GM06990 (cell line): ENCODE measurements at regions not wholly inside any gene's neighbourhood (a gene's known extent, or its start where the extent isn't known, plus 50 kb on each side); places are given as distances from the start of the nearest gene placed in this dataset.

Source experiments
- DNase-seq: peaks from one replicate; pipeline ENCODE4 v3.0.0-alpha.2; 2011; ENCODE audit not compliant: insufficient read length; ENCODE audit errors: extremely low read depth
- H3K27me3 ChIP-seq: replicated peaks from 2 replicates; pipeline ENCODE4 v1.6.0; 2011; ENCODE audit warnings: low read length; ENCODE audit not compliant: control insufficient read depth, insufficient read depth
- H3K36me3 ChIP-seq: 2 replicates; pipeline ENCODE4 v1.5.1; 2011; ENCODE audit warnings: low read length; ENCODE audit not compliant: control insufficient read depth, insufficient read depth
- H3K4me3 ChIP-seq: replicated peaks from 2 replicates; pipeline ENCODE4 v1.5.1; 2011; ENCODE audit warnings: low read depth, mild to moderate bottlenecking, control low read depth, low read length
- TF ChIP-seq, protein P1 (sequence below): IDR thresholded peaks from 2 replicates; pipeline ENCODE4 v1.5.1; 2011; ENCODE audit warnings: low read length, control low read depth, mild to moderate bottlenecking, inconsistent platforms; ENCODE audit not compliant: insufficient read depth, poor library complexity, severe bottlenecking

DNA sequence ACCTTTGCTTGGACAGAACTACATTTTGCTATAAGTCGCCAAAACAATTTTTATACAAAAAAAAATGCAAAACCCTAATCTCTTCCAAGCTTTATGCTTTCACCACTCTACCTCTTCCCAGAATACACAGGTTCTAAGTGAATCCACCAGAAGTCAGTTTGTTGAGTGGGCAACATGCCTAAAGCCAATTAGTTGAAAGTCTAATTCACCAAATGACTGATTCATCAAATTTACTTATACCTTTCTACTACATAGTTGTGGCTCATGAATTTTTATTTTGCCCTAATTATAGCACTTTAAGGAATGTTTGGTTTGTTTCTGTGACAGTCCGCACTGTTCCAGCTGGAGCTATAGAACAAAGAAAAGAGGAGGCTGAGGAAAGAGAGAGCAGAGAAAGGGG lies 265.9 kb upstream of the TGFBR2 start:
- Histone ChIP-seq H3K36me3 (no peaks in the 10 kb centered on the region), H3K27me3 (no peaks in the 10 kb centered on the region), H3K4me3 (no peak overlapping the region)
- DNase-seq = no peak
- TF ChIP-seq, protein P1, sequence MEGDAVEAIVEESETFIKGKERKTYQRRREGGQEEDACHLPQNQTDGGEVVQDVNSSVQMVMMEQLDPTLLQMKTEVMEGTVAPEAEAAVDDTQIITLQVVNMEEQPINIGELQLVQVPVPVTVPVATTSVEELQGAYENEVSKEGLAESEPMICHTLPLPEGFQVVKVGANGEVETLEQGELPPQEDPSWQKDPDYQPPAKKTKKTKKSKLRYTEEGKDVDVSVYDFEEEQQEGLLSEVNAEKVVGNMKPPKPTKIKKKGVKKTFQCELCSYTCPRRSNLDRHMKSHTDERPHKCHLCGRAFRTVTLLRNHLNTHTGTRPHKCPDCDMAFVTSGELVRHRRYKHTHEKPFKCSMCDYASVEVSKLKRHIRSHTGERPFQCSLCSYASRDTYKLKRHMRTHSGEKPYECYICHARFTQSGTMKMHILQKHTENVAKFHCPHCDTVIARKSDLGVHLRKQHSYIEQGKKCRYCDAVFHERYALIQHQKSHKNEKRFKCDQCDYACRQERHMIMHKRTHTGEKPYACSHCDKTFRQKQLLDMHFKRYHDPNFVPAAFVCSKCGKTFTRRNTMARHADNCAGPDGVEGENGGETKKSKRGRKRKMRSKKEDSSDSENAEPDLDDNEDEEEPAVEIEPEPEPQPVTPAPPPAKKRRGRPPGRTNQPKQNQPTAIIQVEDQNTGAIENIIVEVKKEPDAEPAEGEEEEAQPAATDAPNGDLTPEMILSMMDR = no peak

DNA sequence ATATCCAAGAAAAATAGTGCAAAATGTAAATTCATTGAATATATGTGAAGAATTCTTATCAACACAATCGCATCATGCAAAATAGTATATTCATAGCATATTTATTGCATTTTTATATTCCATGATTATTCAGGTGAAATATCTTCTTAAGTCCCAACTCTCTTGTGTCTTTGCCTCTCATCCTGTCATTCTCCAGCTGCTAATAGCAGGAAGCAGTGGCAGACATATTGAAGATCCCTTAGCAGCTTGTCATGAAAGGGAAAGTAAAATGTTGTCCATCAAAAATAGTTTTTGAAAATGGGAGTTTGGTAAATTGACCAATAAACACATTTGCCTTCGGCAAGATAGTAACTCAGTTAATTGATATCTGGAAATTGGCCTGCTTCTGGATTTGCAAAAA lies 265.3 kb upstream of the TGFBR2 start:
- TF ChIP-seq, protein P1 = no peak
- Histone ChIP-seq H3K36me3 (no peaks in the 10 kb centered on the region), H3K27me3 (no peaks in the 10 kb centered on the region), H3K4me3 (no peak overlapping the region)
- DNase-seq = no peak

DNA sequence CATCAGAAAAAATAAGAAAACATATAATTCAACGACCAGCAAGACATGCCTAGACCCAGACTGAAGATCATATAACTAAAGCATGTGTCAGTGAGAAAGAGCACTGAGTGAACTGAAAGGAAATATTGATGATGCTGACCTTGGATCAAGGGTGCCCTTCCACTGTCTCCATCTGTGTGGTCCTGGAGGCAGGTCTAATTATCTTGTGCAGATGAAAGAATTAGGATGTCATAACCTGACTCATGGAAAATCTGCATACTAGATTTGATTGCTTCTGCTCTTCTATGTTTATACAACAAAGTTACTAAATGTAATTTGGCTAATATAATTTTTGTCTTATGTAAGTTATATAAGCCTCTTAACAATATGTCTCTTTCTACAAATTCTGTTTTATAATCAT lies 264.6 kb upstream of the TGFBR2 start:
- Histone ChIP-seq H3K4me3 (no peak overlapping the region), H3K36me3 (no peaks in the 10 kb centered on the region), H3K27me3 (no peaks in the 10 kb centered on the region)
- TF ChIP-seq, protein P1 = no peak
- no peak for DNase-seq

DNA sequence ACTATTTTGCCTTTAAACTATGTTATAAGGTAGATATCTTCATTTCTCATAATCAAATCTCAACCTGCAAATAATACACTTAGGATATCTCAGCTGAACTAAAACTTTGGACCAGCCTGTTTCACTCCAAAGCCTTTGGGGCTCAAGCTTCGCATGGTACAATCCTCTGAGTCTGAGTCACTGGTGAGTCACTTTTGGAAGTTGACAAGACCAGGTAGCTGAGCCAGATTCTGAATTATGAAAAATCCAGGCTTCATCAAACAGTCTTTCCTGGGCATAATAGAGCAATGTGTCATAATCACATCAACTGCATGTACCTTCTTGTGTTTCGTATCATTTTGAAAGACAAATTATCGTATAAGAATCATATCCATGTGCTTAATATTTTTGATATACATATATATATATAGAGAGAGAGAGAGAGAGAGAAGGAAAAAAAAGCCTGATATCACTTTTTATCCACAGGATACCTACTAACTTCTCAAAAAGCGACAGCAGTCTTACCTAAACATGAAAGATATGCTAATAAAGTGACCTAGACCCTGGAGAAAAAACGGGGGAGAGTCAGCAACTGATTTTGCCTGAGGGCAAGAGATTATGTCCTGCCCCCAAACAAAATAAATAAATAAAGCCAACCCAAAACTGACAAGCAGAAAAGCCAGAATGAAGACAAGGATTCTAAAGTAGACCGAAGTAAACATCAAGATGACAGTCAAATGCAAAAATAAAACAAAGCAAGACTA lies 263.9 kb upstream of the TGFBR2 start:
- TF ChIP-seq, protein P1 = no peak

DNA sequence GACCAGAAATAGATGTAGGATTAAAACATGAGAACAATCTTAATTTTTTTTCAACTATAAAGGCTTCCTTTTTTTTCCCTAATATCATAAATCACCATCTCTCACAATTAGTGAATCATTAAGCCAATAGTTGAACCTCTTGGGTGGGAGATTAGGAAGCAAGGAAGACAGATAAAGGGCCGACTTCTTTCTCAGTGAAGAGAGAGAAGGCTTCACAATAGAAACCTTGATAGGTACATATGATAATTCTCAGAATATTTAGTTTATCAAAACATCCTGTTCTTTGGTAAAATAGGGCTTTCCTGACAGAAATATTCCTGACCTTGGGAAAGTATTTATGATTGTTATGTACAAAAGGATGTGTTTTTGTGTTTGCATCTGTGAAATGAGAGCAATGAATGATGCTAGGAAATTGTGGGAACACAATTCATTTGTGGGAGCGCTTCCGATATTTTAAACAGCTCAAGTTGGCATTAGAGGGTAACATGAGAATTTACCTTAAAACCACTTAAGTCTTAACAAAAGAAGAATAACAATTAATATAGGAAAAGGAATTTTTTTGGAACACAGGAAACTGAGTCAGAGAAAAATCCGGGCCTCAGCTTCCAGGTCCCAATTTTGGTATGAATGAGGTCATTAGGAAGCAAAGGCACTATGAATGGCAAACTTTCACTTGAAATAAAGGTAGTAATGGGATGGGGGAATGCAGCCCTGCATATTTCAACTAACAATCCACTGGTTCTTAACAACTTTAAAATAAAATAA lies 263.2 kb upstream of the TGFBR2 start:
- TF ChIP-seq, protein P1 = no peak
- DNase-seq = no peak
- no peaks in the 10 kb centered on the region for H3K27me3 ChIP-seq
- no peaks in the 10 kb centered on the region for H3K36me3 ChIP-seq
- H3K4me3 ChIP-seq = no peak overlapping the region

More for the DNA sequence above, 263.9 kb upstream of the TGFBR2 start:
- H3K27me3 ChIP-seq = no peaks in the 10 kb centered on the region
- H3K36me3 ChIP-seq = no peaks in the 10 kb centered on the region
- H3K4me3 ChIP-seq = no peak overlapping the region
- DNase-seq = no peak
